CD4-positive, alpha-beta memory T cell (primary cell): ENCODE measurements at regions not wholly inside any gene's neighbourhood (a gene's known extent, or its start where the extent isn't known, plus 50 kb on each side); places are given as distances from the start of the nearest gene placed in this dataset.

ENCODE experiments used
- CTCF ChIA-PET: fragments of 350-600 bp; sonication (Branson Sonifier 250); formaldehyde crosslinking; loops from one replicate; lab custom pipeline; 2021; ENCODE audit warnings: inconsistent platforms; ENCODE audit not compliant: partially characterized antibody; lab: Charles Lee
- POLR2A ChIA-PET: fragments of 350-600 bp; sonication (Branson Sonifier 250); formaldehyde crosslinking; loops from one replicate; lab custom pipeline; 2021; ENCODE audit not compliant: partially characterized antibody; lab: Charles Lee
- DNase-seq, 5 donors: peaks; one replicate each; pipeline versions ENCODE4 v3.0.0 to v3.0.0-alpha.2; 2020 to 2022; ENCODE audit warnings: mixed read lengths in 1 of 5
- H3K27ac ChIP-seq: one replicate; pipeline ENCODE4 v1.7.0; 2013; ENCODE audit warnings: low read depth, low read length
- H3K27me3 ChIP-seq: 2 replicates; pipeline ENCODE4 v1.7.0; 2013; ENCODE audit warnings: mild to moderate bottlenecking, low read length, moderate library complexity; ENCODE audit not compliant: insufficient read depth
- H3K36me3 ChIP-seq: 2 replicates; pipeline ENCODE4 v1.7.0; 2013; ENCODE audit warnings: mild to moderate bottlenecking, low read length, moderate library complexity; ENCODE audit not compliant: insufficient read depth
- H3K4me1 ChIP-seq: 2 replicates; pipeline ENCODE4 v1.7.0; 2013; ENCODE audit warnings: mild to moderate bottlenecking, low read length, moderate library complexity; ENCODE audit not compliant: insufficient read depth
- H3K4me3 ChIP-seq, 2 donors: one replicate each; pipeline ENCODE4 v1.7.0; 2013; ENCODE audit warnings: low read length in 2 of 2, mild to moderate bottlenecking in 1 of 2
- H3K9me3 ChIP-seq, 2 donors: one replicate each; pipeline ENCODE4 v1.7.0; 2013; ENCODE audit warnings: low read length in 2 of 2, control low read depth in 1 of 2; ENCODE audit not compliant: control insufficient read depth in 1 of 2
- H3K27ac Mint-ChIP-seq, 7 donors: one replicate each; pipeline ENCODE4 v1.8.0; 2020 to 2021; ENCODE audit warnings: mixed read lengths in 7 of 7, mild to moderate bottlenecking in 6 of 7, inconsistent platforms in 3 of 7, moderate library complexity in 3 of 7
- H3K27me3 Mint-ChIP-seq, 2 donors: one replicate each; pipeline ENCODE4 v1.8.0; 2020 to 2021; ENCODE audit warnings: mixed read lengths in 2 of 2
- H3K36me3 Mint-ChIP-seq, 2 donors: one replicate each; pipeline ENCODE4 v1.8.0; 2020 to 2021; ENCODE audit warnings: mixed read lengths in 2 of 2, inconsistent platforms in 1 of 2, mild to moderate bottlenecking in 1 of 2
- H3K4me1 Mint-ChIP-seq, 4 donors: one replicate each; pipeline ENCODE4 v1.8.0; 2020 to 2021; ENCODE audit warnings: mixed read lengths in 4 of 4, mild to moderate bottlenecking in 1 of 4
- H3K4me3 Mint-ChIP-seq, 8 donors: one replicate each; pipeline ENCODE4 v1.8.0; 2020 to 2021; ENCODE audit warnings: mixed read lengths in 8 of 8, mild to moderate bottlenecking in 7 of 8, moderate library complexity in 6 of 8, inconsistent platforms in 3 of 8
- H3K9me3 Mint-ChIP-seq, 8 donors: one replicate each; pipeline ENCODE4 v1.8.0; 2020 to 2021; ENCODE audit warnings: mixed read lengths in 8 of 8, mild to moderate bottlenecking in 5 of 8, inconsistent platforms in 3 of 8, moderate library complexity in 1 of 8
- intact Hi-C: fragments of 100-400 bp; cut with micrococcal nuclease; formaldehyde crosslinking; loops from one replicate; pipeline ENCODE4 v1.15.1; 2023

GRCh38 chr12:118690506-118690905 is 290.8 kb upstream of the SRRM4 start:
- Histone ChIP-seq H3K9me3 (no peaks in the 10 kb centered on the region), H3K27me3 (no peaks in the 10 kb centered on the region), H3K27ac (no peak overlapping the region), H3K4me1 (no peaks in the 10 kb centered on the region), H3K36me3 (no peaks in the 10 kb centered on the region), H3K4me3 (no peak overlapping the region)
- intact Hi-C loops: no loop called here
- Mint-ChIP-seq H3K9me3 (peaks cover 0 to 7% (median 2%) of the 10 kb centered on the region in 8 donors), H3K36me3 (no peaks in the 10 kb centered on the region), H3K27ac (no peak overlapping the region), H3K4me1 (no peaks in the 10 kb centered on the region), H3K27me3 (peaks cover 0 to 1% of the 10 kb centered on the region in 2 donors), H3K4me3 (no peak overlapping the region)
- CTCF ChIA-PET: no interaction called here
- no peak for DNase-seq
- POLR2A ChIA-PET: no interaction called here

- H3K36me3 ChIP-seq: no peaks in the 10 kb centered on the region
- H3K4me1 ChIP-seq: no peaks in the 10 kb centered on the region
- intact Hi-C loops: no loop called here
- no peaks in the 10 kb centered on the region for H3K9me3 ChIP-seq
- no peaks in the 10 kb centered on the region for H3K27me3 ChIP-seq
- H3K4me3 Mint-ChIP-seq: no peak overlapping the region
- H3K4me1 Mint-ChIP-seq: no peaks in the 10 kb centered on the region
- H3K27me3 Mint-ChIP-seq: no peaks in the 10 kb centered on the region
- peaks cover 0 to 7% (median 2%) of the 10 kb centered on the region in 8 donors for H3K9me3 Mint-ChIP-seq
- no peak overlapping the region for H3K4me3 ChIP-seq
- no peak for DNase-seq
- POLR2A ChIA-PET: no interaction called here
- H3K36me3 Mint-ChIP-seq: no peaks in the 10 kb centered on the region
- no peak overlapping the region for H3K27ac Mint-ChIP-seq
- H3K27ac ChIP-seq: no peak overlapping the region
- CTCF ChIA-PET: no interaction called here
Observed at GRCh38 chr12:118694128-118694775, 287.1 kb upstream of the SRRM4 start.

- Histone ChIP-seq H3K9me3 (no peaks in the 10 kb centered on the region), H3K27ac (no peak overlapping the region), H3K4me1 (no peaks in the 10 kb centered on the region), H3K27me3 (no peaks in the 10 kb centered on the region), H3K4me3 (no peak overlapping the region), H3K36me3 (no peaks in the 10 kb centered on the region)
- Mint-ChIP-seq H3K27ac (no peak overlapping the region), H3K4me3 (no peak overlapping the region), H3K9me3 (peaks cover 0 to 19% (median 5%) of the 10 kb centered on the region in 8 donors), H3K4me1 (no peaks in the 10 kb centered on the region), H3K27me3 (peaks cover 0 to 2% of the 10 kb centered on the region in 2 donors), H3K36me3 (no peaks in the 10 kb centered on the region)
- intact Hi-C loops: no loop called here
- ChIA-PET POLR2A (no interaction called here), CTCF (no interaction called here)
- no peak for DNase-seq
Observed at GRCh38 chr12:118704527-118705241, 276.7 kb upstream of the SRRM4 start.

DNA sequence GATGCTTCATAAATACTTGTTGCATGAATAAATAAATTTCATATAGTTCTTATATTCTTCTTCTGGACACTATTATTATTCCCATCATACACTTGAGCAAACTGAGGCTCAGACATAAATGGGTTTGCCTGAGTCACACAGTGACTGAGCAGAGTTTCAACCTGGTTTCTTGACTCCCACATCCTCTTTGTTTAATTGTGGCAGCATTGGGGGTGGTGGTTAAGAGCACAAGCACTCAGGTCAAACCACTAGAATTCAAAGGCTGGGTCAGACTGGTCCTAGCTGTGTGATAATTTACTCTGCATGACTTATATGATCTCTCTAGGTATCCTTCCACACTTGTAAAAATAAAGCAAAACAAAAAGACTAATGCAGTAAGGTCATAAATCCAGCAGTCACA is 274.9 kb upstream of the SRRM4 start:
- Mint-ChIP-seq H3K4me3 (no peak overlapping the region), H3K36me3 (no peaks in the 10 kb centered on the region), H3K4me1 (no peaks in the 10 kb centered on the region), H3K27ac (no peak overlapping the region), H3K27me3 (peaks cover 0 to 2% of the 10 kb centered on the region in 2 donors), H3K9me3 (peaks cover 0 to 26% (median 5%) of the 10 kb centered on the region in 8 donors)
- ChIA-PET CTCF (no interaction called here), POLR2A (no interaction called here)
- Histone ChIP-seq H3K27ac (no peak overlapping the region), H3K4me3 (no peak overlapping the region), H3K36me3 (no peaks in the 10 kb centered on the region), H3K9me3 (no peaks in the 10 kb centered on the region), H3K27me3 (no peaks in the 10 kb centered on the region), H3K4me1 (no peaks in the 10 kb centered on the region)
- intact Hi-C loops: no loop called here
- no peak for DNase-seq

GRCh38 chr12:118709946-118710345 is 271.4 kb upstream of the SRRM4 start:
- intact Hi-C loops: no loop called here
- DNase-seq: no peak
- H3K27ac ChIP-seq: no peak overlapping the region
- no peaks in the 10 kb centered on the region for H3K27me3 ChIP-seq
- no peaks in the 10 kb centered on the region for H3K9me3 ChIP-seq
- H3K4me3 ChIP-seq: no peak overlapping the region
- Mint-ChIP-seq H3K9me3 (peaks cover 0 to 30% (median 7%) of the 10 kb centered on the region in 8 donors), H3K27me3 (peaks cover 0 to 2% of the 10 kb centered on the region in 2 donors), H3K4me3 (no peak overlapping the region), H3K27ac (no peak overlapping the region), H3K4me1 (no peaks in the 10 kb centered on the region), H3K36me3 (no peaks in the 10 kb centered on the region)
- H3K36me3 ChIP-seq: no peaks in the 10 kb centered on the region
- ChIA-PET CTCF (no interaction called here), POLR2A (no interaction called here)
- H3K4me1 ChIP-seq: no peaks in the 10 kb centered on the region

- Mint-ChIP-seq H3K36me3 (no peaks in the 10 kb centered on the region), H3K4me1 (no peaks in the 10 kb centered on the region), H3K4me3 (no peak overlapping the region), H3K27me3 (peaks cover 0 to 2% of the 10 kb centered on the region in 2 donors), H3K9me3 (peaks cover 0 to 26% (median 7%) of the 10 kb centered on the region in 8 donors), H3K27ac (no peak overlapping the region)
- CTCF ChIA-PET: no interaction called here
- no peaks in the 10 kb centered on the region for H3K36me3 ChIP-seq
- intact Hi-C loops: no loop called here
- no peak overlapping the region for H3K4me3 ChIP-seq
- H3K9me3 ChIP-seq: no peaks in the 10 kb centered on the region
- POLR2A ChIA-PET: no interaction called here
- DNase-seq: no peak
- H3K27me3 ChIP-seq: no peaks in the 10 kb centered on the region
- H3K27ac ChIP-seq: no peak overlapping the region
- no peaks in the 10 kb centered on the region for H3K4me1 ChIP-seq
Observed at GRCh38 chr12:118711185-118711584, 270.2 kb upstream of the SRRM4 start.

DNA sequence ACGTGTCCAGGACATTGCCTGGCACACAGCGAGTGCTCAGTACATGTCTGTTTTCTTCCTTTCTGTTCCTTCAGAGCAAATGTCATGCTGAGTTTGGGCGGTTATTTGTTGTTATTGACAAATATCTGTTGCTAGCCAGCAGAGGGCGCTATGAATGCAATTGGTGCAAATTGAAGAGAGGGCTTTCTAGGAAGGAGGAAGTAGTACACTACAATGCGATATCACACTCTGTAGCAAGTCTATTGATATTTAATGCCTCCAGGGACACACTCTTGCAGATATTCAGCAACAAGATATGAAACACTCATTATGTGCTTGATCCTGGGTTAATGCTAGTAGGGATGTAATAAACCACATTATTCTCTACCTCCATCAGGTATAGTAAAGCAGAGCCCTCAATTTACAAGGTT is 267.3 kb upstream of the SRRM4 start:
- no peaks in the 10 kb centered on the region for H3K4me1 Mint-ChIP-seq
- H3K4me3 Mint-ChIP-seq: no peak overlapping the region
- no peak for DNase-seq
- ChIA-PET CTCF (no interaction called here), POLR2A (no interaction called here)
- H3K4me3 ChIP-seq: no peak overlapping the region
- peaks cover 0 to 2% of the 10 kb centered on the region in 2 donors for H3K27me3 Mint-ChIP-seq
- intact Hi-C loops: no loop called here
- H3K9me3 Mint-ChIP-seq: peaks cover 0 to 14% (median 3%) of the 10 kb centered on the region in 8 donors
- H3K27me3 ChIP-seq: no peaks in the 10 kb centered on the region
- no peaks in the 10 kb centered on the region for H3K4me1 ChIP-seq
- no peaks in the 10 kb centered on the region for H3K36me3 ChIP-seq
- H3K27ac ChIP-seq: no peak overlapping the region
- H3K27ac Mint-ChIP-seq: no peak overlapping the region
- no peaks in the 10 kb centered on the region for H3K9me3 ChIP-seq
- H3K36me3 Mint-ChIP-seq: no peaks in the 10 kb centered on the region
